RWPE1 (cell line): ENCODE measurements at regions not wholly inside any gene's neighbourhood (a gene's known extent, or its start where the extent isn't known, plus 50 kb on each side); places are given as distances from the start of the nearest gene placed in this dataset.

Source experiments
- CTCF ChIA-PET: fragments of 350-600 bp; sonication (Branson Sonifier 250); formaldehyde crosslinking; extraction: SDS; loops from one replicate; lab custom pipeline; 2021; lab: Yijun Ruan, JAX
- POLR2A ChIA-PET: fragments of 400-600 bp; formaldehyde crosslinking; extraction: SDS; loops from one replicate; lab custom pipeline; 2020; ENCODE audit warnings: antibody characterized with exemption; ENCODE audit not compliant: low non-redundant PET; lab: Yijun Ruan, JAX
- DNase-seq: peaks from one replicate; pipeline ENCODE4 v3.0.0; 2012; ENCODE audit warnings: low spot score
- H3K27ac ChIP-seq: fragments of 450-650 bp; 2 replicates; pipeline ENCODE4 v1.5.1; 2017
- TF ChIP-seq, protein P1 (sequence below): fragments of 450-650 bp; conservative IDR thresholded peaks from 2 replicates; pipeline ENCODE4 v1.5.1; 2017; ENCODE audit warnings: low read depth, mild to moderate bottlenecking

DNA sequence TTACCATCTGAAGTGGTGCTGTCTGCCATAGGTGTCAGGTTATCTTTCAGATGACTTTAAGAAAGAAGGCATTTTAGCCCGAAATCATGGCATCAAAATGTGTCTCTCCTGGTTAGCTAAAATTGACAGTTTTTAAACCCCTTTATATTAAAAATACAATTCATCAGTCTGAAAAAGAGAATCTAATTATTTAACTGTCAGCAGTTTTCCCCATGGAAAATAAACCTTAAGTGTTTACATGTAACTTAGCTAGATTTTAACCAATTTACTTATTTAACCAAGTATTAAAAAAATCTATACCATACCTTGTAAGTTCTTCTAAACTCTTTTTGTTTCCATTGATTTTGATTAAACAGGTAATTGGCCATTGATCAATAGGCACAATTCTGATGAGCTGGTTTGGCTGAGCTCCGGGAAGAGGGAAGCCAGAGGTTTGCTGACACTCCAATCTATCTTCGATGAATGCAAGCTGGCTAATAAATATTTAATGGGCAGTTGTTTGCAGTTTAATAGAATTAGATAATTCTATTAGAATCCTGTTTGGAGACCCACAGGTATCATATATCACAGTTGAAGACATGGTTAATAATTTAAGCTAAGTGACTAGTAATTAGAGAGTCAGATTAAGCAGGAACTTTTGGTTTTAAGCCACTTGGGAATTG is 114.0 kb downstream of the MAT2B start:
- ChIA-PET CTCF (interaction anchor here (0.7 kb wide), 1 partner anchor 82 kb away, joined by 4 read pairs; no protein-coding TSS in a partner anchor), POLR2A (no interaction called here)
- TF ChIP-seq, protein P1, sequence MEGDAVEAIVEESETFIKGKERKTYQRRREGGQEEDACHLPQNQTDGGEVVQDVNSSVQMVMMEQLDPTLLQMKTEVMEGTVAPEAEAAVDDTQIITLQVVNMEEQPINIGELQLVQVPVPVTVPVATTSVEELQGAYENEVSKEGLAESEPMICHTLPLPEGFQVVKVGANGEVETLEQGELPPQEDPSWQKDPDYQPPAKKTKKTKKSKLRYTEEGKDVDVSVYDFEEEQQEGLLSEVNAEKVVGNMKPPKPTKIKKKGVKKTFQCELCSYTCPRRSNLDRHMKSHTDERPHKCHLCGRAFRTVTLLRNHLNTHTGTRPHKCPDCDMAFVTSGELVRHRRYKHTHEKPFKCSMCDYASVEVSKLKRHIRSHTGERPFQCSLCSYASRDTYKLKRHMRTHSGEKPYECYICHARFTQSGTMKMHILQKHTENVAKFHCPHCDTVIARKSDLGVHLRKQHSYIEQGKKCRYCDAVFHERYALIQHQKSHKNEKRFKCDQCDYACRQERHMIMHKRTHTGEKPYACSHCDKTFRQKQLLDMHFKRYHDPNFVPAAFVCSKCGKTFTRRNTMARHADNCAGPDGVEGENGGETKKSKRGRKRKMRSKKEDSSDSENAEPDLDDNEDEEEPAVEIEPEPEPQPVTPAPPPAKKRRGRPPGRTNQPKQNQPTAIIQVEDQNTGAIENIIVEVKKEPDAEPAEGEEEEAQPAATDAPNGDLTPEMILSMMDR = no peak
- DNase-seq = no peak
- no peak overlapping the region for H3K27ac ChIP-seq

DNA sequence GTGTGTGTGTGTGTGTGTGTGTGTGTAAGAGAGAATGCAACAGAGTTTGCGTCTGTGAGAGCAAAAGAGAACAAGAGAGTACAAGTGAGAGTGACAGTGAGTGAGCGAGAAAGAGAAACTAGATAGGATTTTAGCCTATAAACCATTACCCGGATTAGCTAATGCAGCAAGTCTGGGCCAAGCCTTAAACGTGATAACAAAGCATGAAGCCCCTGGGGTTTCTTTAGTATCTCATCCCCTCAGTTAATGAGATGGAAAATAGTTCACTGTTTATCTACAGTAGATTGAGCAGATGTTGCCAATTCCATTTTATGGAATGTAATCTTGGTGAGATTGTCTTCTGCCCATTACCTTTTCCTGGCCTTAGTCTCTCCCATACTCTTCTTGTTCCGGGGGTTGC is 114.5 kb downstream of the MAT2B start:
- DNase-seq = no peak
- POLR2A ChIA-PET = no interaction called here
- TF ChIP-seq, protein P1 = no peak
- CTCF ChIA-PET = interaction anchor here (0.7 kb wide), 1 partner anchor 81 kb away, joined by 4 read pairs; no protein-coding TSS in a partner anchor
- no peak overlapping the region for H3K27ac ChIP-seq

DNA sequence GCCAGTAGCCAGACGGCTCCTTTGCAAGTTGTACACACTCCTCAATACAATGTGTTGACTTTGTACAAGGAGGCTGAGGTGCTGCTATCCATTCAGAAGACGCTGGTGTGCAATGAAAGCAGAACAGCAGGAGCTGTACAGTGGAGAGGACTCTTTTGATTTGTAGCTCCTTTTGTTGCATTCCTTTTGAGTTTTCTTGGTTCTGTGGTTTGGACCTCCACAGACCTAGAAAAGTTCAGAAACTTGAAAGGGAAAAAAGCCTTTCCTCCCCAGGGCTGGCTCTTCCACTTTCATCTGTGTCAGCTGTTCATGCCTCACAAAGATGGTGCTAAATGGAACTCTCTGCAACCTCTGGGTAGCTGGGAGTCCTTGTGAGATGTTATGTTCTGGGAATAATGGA is 117.4 kb downstream of the MAT2B start:
- DNase-seq = no peak
- ChIA-PET POLR2A (no interaction called here), CTCF (interaction anchor here (0.7 kb wide), 2 partner anchors 23 to 27 kb away, joined by 3 read pairs; no protein-coding TSS in a partner anchor)
- TF ChIP-seq, protein P1 = no peak
- no peak overlapping the region for H3K27ac ChIP-seq

DNA sequence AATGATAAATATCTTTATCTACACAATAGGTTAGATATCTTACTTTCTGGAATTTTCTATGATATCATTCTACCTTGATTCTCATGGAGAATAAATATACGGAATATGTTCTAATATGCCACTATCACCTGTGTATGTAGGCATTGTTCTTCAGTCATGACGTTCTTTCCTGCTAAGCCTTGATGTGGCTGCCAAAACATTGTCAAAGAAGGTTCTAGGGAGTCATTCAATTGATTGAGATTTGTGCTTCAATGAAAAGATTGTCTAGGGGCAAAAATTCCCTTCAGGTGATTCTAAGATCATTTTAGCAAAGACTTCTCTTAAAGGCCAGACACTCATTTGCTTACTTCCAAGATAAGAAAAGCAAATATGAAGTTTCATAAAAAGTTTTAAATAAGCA is 118.1 kb downstream of the MAT2B start:
- TF ChIP-seq, protein P1 = no peak

DNA sequence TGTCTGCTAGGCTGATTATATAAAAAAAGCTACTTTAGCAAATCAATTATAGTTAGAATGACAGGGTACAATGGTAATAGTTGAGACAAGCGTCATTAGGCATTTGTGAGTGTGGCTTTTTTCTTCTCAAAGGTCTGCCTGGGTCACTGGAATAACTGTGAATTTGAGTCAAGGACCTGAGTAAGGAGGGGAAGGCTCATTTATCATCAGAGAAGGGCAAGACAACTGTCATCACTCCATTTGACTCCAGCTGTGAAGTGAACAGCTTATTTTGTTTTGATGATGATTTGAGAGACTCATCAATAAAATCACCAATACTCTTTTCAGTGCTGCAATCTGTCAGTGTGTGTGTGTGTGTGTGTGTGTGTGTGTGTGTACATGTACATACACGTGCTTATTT is 118.6 kb downstream of the MAT2B start:
- H3K27ac ChIP-seq = no peak overlapping the region
- TF ChIP-seq, protein P1 = no peak
- ChIA-PET CTCF (interaction anchor here (0.6 kb wide), 1 partner anchor 1528 kb away, joined by 8 read pairs; no protein-coding TSS in a partner anchor), POLR2A (no interaction called here)
- DNase-seq = no peak

More for the DNA sequence above, 118.1 kb downstream of the MAT2B start:
- no peak overlapping the region for H3K27ac ChIP-seq
- CTCF ChIA-PET = interaction anchor here (0.7 kb wide), 1 partner anchor 26 kb away, joined by 3 read pairs; no protein-coding TSS in a partner anchor
- DNase-seq = no peak
- POLR2A ChIA-PET = no interaction called here

DNA sequence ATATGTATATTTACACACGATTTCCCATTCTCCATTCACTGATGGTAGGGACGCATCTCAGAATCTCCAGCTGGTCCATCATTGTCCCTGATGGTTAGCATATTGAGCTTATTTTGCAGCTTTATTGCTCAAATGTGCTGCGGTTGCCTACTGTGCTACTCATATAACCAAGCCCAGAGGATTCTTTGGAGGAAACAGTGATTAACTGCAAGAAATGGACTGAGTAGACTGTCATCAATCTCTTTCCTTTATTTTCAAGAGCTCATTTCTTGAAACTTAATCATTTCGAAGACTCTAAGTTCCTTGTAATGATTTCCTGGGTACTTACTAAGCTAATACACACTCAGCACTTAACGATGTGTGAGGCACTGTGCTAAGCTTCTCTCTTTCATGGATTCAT is 119.0 kb downstream of the MAT2B start:
- H3K27ac ChIP-seq = no peak overlapping the region
- TF ChIP-seq, protein P1 = no peak
- no peak for DNase-seq
- ChIA-PET POLR2A (no interaction called here), CTCF (interaction anchor here (0.6 kb wide), 1 partner anchor 1527 kb away, joined by 8 read pairs; no protein-coding TSS in a partner anchor)
